Stimulated activated CD8-positive, alpha-beta memory T cell treated with anti-CD3 and anti-CD28 coated beads, Interleukin-4, amount 100 ng/mL, for 1 hour (primary cell): ENCODE measurements at regions not wholly inside any gene's neighbourhood (a gene's known extent, or its start where the extent isn't known, plus 50 kb on each side); places are given as distances from the start of the nearest gene placed in this dataset.

ENCODE experiments used
- DNase-seq, 2 donors: peaks; one replicate each; pipeline ENCODE4 v3.0.0-alpha.2; 2020; ENCODE audit warnings: low read depth in 2 of 2, low spot score in 1 of 2

DNA sequence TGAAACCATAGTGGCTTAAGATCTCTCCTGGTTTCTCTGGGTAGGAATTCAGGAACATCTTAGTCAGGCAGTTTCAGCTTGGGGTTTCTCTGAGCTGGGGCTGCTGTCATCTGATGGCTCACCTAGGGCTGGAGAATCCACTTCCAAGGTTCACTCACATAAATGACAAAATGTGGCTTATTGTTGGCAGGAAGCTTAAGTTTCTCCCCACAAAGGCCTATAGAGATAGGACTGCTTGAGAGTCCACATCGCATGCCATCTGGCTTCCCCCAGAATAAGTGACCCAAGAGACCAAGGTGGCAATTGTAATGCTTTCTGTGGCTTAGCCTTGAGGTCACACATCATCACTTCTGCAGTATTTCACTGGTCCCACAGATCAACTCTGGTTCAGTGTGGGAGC is 131.4 kb downstream of the EDN1 start:
- DNase-seq: no peak

DNA sequence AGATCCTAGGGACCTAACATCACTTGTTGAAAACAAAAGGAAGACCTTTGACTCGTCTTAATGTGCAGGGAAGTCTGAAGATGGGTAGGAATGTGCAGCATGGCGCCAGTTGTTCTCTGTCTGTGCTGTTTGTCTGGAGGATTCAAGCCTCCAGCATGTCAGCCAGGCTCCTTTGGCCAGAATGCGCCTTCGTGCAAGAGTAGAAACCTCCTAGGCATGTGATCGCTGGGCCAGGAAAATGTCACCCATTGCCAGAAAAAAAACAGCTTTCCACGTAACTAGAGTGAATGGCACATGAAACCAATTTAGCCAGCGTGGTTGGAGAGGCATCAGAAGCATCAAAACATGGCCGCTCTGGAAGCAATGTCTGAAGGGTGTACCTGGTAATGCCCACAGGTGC is 132.7 kb downstream of the EDN1 start:
- no peak for DNase-seq

DNA sequence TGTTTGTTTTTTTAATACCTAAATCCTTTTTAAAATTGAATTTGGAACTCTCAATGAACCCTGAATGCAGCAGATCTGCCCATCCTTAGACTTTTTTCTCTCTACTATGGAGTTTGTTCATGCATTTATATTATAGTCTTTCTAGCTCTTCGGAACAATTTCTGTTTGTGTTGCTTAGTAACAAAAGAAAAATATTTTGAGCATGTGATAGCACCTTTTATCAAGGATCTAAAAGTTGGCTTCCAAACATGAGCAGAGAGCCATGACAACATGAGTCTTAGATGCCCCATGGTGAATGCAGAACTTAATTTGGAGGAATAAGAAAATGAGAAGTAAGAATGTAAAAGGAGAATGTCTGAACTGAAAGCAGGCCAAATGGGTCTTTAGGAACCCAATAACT is 133.7 kb downstream of the EDN1 start:
- no peak for DNase-seq

DNA sequence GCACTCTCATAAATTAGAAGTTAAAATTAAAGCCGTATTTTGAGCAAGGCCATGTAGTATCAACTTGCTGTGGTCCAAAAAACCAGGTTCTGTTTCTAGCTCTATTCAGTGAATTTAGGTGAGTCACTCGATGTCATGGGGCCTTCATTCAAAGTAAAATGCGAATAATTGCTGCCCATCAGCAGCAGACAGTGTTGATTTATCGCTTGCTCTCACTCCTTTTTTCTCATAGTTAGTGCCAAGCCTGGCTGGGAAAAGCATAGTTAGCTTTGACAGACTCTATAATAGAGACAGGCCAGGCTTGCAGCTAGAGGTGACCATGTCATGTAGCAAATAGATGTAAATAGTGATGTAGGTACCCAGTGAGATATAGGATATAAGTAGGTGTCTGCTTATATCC is 136.0 kb downstream of the EDN1 start:
- DNase-seq: no peak

DNA sequence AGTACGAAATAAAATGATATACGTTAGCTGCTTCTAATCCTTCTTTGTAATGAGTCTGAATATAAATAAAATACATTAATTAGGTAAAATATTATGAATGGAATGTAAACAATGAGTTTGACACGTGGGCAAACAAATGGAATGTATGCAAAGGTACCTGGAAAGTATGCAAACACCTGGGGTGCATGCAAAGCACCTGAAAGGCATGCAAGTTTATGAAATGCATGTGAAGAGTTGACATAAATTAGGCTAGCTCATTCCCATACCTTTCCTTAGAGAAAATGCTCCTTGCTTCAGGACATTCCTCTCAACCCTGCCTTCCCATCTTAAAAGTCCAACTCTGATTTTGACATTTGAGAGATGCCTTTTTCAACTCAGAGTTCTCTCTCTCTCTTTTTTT is 140.9 kb downstream of the EDN1 start:
- DNase-seq: no peak

DNA sequence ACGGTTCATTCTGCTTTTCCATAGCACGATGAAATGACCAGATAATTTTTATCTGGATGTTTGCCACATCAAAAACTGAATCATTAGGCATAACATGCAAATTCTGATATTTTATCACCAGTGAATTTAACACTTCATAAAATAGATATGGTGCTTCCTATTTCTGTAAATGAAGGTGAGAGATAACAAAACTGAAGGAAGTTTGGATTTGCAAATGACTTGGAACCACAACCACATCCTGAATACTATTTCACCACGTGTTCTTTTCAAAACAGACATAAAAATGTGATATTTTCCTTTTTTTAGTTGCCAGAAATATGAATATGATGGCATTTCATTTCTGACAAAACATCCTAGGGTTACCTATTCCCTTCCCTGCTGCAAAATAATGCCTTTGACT is 146.1 kb downstream of the EDN1 start:
- no peak for DNase-seq

DNA sequence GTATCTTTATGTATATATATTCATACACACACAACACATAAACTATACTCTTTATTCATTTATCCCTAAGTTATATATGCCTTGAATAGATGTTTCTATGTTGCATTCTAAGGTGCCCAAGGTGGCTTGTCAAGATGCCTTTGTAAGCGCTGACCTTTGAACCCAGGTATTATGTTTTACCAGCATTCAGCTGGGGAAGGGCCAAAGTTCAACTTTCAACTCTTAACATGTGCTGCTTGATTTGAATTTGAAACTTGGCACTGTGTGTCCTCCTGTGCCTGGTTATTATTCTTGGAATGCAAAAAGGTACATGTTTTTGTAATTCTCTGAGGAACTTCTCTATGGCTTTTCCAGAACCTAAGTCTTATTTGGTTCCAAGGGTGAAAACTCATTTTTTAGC is 146.5 kb downstream of the EDN1 start:
- DNase-seq: no peak

DNA sequence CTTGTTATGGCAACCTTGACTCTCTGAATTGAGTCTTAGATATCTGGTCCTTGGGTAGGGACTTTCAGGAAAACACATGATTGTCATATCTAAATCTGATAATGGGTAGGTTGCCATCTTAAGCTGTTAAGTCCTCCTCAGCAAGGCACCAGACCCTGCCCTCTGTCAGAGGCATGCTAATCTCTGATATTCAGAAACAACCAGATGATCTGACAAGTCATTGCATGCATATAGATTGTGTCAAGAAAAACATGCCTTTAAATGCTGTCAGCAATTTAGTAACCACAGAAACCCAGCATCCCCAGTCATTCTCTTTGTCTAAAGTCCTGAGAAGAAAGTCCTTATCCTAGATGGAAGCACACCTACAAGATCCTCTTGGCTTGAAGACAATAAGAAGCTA is 149.1 kb downstream of the EDN1 start:
- no peak for DNase-seq

DNA sequence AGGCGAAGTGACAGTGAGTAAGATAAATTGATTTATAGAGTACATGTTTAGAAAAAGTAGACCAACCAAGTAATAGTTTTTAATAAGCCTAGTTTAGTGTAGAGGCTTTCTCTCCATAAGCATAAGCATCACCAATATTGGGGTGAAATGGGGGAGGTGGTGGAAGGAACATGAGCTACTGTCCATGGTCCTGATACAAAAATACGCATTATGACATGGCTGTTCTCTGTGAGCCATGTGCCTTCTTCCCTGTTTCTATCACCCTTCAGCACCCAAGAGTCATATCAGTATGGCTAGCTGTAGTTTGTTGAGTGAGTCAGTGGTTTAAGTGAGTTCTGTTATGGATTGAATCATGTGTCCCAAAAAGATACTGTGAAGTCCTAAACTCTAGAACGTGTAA is 150.8 kb downstream of the EDN1 start:
- no peak for DNase-seq

DNA sequence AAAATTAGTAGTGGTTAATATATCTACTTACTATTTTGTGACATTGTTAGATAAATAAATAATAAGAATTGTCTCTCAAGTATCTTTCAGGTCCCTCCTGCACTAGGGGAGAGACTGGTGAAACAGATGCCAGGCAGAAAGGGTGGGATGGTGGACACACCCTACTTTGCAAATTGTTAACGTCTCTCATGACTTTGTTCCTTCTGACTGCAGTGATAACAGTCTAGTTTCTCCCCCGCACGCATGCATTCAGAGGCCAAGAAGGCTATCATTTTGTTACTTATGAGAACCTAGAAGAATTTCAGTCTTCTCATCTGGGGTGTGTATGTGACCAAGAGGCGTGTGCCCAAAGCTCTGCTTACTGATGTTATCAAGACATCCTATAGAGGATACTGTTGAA is 152.3 kb downstream of the EDN1 start:
- no peak for DNase-seq

DNA sequence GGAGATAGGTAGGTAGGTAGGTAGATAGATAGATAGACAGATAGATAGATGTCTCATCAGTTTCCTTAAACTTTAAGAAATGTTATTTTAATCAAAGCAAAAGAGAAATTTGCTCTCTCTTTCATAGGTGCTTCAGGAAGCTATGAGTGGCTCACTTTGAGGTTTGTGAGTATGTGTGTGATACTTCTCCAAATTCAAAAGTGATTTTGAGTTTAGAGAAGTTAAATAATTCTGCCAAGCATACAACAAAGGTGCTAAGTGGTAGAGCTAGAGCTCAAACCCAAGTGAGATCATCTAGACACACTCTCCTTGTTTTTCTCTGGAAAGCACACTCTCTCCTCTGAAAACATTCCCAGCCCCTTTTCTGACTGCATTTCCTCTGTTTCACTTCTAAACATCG is 156.2 kb downstream of the EDN1 start:
- no peak for DNase-seq

DNA sequence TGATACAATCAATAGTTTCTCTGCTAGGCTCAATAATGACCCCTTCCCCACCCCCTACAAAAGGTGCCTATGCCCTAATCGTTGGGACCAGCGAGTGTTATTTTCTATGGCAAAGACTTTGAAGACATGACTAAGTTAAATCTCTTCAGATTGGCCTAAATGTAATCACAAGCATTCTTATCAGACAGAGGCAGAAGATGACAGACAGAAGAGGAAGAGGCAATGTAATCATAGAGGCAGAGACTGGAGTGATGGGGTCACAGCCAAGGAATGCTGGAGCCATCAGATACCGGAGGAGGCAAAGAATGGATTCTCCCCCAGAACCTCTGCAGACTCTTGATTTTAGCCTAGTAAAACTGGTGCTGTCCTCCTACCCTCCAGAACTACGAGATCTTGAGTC is 159.3 kb downstream of the EDN1 start:
- no peak for DNase-seq

DNA sequence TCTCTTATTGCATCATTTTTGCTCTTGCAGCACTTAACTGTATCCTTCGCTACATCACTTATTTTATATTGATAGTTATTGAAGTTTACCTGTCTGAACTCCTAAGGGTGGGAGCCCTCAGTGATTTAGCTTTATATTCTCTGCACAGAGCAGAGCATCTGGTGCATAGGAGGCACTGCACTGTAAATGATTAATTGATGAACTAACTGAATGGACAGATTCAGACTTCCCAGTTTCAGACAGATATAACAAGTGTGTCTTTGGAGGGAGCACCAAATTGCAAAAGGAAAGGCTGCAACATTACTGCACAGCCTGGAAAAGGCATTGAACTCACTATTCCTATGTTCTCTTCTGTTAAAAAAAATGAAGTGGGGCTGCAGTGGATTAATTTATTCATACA is 160.3 kb downstream of the EDN1 start:
- DNase-seq: no peak

DNA sequence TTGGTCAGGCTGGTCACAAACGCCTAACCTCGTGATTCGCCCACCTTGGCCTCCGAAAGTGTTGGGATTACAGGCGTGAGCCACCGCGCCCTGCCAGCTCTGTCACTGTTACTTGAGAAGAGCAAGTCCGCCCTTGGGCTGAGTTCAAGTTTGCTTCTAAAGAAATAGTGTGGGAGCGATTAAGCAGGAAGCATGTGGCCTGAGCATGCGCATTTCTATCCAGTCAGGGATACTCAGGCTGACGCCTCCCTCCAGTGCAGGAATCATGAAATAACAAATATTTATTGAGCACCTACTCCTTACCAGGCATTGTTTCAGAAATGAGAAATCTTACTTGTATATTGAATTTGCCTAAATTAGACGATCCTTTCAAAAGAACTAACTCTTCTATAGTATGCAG is 166.2 kb downstream of the EDN1 start:
- DNase-seq: no peak

DNA sequence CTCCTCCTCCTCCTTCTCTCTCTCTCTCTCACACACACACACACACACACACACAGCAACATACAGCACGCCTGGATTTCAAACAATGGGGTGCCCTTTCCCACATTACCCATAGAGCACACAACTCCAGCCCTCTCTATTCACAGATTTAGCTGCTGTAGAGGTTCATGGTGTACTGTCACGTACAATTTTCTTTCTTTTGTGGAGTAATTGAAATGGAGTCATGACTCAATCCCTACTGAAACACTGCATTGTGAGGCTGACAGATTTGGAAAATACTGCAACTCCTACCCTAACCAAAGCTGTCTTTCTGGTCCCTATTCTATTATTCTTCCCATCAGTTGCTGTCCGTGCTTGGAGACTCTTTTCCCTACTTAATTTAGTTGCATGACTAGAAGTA is 166.9 kb downstream of the EDN1 start:
- no peak for DNase-seq

DNA sequence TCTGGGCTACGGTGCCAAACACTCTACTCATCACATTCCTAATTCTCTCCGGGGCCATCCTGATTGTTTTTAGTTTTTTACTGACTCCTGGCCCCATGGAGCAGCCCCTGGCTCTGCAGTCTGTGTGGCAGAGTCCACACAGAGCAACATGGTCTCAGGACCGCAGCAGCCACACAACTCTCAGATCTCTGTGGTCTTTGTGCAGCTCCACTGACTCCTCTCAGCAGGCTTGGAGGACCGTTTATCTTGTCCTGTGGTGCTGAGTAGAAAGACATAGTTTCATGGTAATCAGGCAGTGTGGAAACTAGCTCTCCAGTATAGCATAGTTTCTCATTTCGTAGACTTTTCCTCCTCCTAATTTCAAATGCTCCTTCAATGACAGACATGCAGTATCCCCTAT is 168.4 kb downstream of the EDN1 start:
- DNase-seq: no peak

DNA sequence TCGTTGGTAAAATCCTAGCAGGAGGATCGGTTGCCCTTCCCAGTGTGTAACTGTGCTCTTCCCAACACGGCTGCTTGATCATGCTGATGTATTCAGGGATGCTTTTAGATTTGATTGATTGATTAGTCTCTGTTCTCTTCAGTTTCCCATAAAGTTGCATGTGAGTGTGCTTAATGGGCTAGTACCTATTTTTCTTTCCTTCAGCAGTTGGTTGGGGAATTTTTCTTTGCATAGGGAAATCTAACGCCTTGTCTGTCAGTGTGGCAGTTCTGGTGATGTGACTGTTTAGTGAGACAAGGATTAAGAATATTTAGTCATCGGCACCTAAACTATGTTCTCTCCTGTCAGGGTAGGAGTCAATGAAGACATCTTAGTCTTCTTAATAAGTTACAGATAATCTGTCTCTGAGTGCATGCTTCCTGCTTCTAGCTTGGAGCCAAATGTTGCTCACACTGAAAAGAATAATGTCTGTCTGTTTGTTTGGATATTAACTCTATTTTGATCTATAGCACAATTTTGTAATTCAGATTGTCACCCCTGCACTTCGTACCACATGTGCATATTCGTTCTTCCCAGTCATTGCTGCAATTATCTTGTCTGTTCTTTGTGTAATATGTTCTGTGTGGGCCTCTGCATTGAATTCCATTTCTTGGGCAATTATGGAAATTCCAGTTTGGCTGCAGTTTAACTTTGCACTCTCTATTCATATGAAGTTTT is 169.9 kb downstream of the EDN1 start:
- no peak for DNase-seq

DNA sequence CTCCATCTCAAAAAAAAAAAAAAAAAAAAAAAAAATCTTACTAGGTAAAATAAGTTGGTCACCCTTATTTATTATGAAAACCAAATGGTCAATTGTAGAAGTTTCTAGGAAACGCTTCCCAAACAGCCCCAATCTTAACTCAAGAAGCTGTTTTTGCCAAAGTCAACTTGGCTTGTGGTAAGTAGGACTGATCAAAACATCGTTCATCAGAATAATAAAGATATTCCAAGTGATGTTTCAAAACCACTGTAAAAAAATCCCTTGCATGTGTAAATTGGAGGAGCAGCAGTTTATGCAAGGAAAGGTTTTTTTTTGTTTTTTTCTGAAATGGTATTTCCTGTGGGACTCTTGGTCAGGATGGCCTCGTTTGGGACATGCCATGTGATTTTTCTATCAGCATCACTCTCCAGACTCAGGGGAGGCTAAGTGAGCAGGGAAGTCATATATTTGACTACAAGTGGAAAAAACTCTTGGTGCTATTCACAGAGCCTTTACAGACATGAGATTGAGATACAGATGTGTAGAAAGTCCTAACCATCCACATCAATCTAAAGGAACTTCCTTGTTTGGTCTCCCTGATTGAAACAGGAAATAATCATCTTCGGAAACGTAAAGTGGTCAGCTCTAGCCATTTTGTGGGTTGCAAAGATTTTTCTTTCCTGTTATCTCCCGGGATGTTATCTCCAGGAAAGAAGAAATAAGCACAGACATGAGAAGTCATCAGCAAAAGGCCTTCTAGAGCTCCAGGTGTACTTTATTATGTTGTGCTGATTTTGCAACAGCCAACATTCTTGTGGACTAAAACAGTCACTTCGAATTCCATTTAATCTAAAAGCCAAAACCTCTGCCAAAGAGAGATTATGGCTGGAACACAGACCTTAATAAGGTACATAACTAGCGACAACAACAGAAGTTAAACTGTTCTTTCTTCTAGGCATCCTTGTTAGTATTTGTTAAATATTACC is 177.8 kb downstream of the EDN1 start:
- no peak for DNase-seq

DNA sequence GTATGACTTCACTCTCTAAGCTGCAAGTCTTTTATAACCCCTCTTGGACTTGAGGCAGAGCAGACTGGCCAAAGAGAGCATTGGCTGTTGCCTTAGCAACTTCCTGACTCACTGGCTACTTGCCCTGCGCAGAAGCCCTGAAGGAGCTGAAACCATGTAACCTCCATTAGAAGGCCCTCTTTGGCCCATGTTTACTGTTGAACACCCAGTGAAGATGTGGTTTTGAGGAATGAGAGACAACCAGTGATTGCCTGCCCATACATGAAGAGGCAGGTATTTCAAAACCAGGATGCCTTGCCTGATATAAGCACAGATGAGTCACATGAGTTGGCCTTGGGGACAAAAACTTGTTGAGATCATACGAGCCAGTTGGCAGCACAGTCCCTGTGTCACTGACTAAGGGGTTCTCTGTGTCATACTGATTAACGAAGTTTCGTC is 182.5 kb downstream of the EDN1 start:
- no peak for DNase-seq

DNA sequence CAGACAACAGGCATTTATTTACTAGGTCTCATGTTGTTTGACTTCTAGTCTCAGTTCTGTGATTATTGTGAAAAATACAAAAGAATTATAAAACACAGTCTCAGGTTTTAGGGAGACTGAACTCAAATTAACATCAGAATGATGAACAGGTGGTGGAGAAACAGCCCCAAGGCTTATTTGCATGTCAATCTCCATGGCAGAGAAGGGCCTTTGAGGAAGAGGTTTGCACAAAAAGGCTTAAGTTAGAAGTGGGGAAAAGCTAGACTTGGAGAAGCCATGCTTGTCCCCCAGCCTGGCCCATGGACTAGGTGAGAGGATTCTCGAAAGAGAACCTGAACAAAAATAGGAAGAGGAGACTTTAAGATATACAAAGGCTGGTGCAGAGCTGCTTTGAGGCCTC is 183.3 kb downstream of the EDN1 start:
- DNase-seq: no peak

DNA sequence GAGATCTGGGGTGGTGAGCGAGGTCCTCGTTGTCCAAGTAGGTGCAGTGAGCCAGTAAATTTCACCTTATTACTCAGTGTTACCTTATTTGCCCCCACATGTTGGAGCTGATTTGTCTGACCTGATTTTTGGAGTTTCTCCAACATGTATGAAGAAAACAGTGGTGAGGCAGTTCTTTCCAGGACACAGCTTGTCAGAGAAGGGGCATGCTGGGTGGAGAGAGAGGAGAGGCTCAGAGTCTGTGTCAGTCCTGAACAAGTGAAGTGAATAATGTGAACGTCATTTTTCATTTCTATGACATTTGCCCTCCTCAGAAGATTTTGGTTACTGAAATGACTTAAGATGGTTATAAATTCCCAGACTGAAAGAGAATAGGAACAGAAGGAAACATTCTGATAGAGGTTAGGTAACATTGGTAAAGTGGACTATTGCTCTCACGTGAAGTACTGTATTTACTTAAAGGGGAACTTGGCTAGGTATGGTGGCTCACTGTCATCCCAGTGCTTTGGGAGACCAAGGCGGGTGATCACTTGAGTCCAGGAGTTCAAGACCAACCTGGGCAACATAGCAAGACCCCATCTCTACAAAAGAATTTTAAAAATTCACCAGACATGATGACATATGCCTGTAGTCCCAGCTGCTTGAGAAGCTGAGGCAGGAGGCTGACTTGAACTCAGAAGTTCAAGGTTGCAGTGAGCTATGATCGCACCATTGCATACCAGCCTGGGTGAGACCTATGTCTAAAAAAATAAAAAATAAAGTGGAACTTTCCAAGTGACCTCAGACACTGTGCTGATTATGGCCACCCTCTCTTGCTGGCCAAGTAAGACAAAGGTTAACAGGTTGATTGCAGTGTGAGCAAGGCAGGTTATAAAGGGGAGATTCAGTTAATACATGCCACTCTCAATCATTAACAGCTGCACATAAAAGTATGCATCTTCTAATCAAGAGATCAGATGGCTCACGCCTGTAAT is 184.3 kb downstream of the EDN1 start:
- DNase-seq: no peak
